ENCODE measurements at regions not wholly inside any gene's neighbourhood (a gene's known extent, or its start where the extent isn't known, plus 50 kb on each side); places are given as distances from the start of the nearest gene placed in this dataset.

DNA sequence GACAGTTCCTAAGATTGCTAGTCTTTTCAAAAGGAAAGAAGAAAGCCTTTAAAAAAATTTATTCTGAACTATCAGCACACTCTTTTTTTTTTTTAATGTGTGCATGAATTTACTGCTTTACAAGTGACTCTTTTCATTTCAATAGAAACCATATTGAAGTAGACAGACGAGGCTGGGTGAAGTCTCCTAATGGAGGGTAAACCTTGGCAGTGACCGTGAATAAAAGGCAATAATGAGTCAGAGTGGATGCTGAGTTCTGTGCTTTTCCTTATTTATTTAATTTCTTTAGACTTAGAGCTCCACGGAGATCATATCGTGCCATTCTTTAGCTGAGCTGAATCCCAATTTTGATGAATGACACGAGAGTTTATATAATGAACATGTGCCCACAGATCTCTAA lies 196.9 kb downstream of the PRL start:
- TF ChIP-seq SNAI2 (CRISPR knock-in tag; IDR thresholded peaks at IDR 0.05) (no peak), RARB (CRISPR knock-in tag; IDR thresholded peaks at IDR 0.05) (no peak), ZNF70 (CRISPR knock-in tag; IDR thresholded peaks at IDR 0.05) (no peak), ZNF8 (CRISPR knock-in tag; IDR thresholded peaks at IDR 0.05) (no peak), ISL1 (CRISPR knock-in tag; IDR thresholded peaks at IDR 0.05) (no peak), ESRRG (CRISPR knock-in tag; IDR thresholded peaks at IDR 0.05) (no peak), PPARA (CRISPR knock-in tag; IDR thresholded peaks at IDR 0.05; ENCODE audit: borderline replicate concordance) (no peak), ZC3H10 (CRISPR knock-in tag; IDR thresholded peaks at IDR 0.05) (no peak), BACH2 (CRISPR knock-in tag; IDR thresholded peaks at IDR 0.05; ENCODE audit: borderline replicate concordance) (no peak)
- TF ChIP-seq, protein P1, sequence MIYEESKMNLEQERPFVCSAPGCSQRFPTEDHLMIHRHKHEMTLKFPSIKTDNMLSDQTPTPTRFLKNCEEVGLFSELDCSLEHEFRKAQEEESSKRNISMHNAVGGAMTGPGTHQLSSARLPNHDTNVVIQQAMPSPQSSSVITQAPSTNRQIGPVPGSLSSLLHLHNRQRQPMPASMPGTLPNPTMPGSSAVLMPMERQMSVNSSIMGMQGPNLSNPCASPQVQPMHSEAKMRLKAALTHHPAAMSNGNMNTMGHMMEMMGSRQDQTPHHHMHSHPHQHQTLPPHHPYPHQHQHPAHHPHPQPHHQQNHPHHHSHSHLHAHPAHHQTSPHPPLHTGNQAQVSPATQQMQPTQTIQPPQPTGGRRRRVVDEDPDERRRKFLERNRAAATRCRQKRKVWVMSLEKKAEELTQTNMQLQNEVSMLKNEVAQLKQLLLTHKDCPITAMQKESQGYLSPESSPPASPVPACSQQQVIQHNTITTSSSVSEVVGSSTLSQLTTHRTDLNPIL (CRISPR knock-in tag; IDR thresholded peaks at IDR 0.05; ENCODE audit: low read depth): no peak
- TF ChIP-seq, protein P2, sequence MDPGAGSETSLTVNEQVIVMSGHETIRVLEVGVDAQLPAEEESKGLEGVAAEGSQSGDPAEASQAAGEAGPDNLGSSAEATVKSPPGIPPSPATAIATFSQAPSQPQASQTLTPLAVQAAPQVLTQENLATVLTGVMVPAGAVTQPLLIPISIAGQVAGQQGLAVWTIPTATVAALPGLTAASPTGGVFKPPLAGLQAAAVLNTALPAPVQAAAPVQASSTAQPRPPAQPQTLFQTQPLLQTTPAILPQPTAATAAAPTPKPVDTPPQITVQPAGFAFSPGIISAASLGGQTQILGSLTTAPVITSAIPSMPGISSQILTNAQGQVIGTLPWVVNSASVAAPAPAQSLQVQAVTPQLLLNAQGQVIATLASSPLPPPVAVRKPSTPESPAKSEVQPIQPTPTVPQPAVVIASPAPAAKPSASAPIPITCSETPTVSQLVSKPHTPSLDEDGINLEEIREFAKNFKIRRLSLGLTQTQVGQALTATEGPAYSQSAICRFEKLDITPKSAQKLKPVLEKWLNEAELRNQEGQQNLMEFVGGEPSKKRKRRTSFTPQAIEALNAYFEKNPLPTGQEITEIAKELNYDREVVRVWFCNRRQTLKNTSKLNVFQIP (CRISPR knock-in tag; IDR thresholded peaks at IDR 0.05; ENCODE audit: borderline replicate concordance, low read depth): no peak
- ATAC-seq: peak; percentile 68

DNA sequence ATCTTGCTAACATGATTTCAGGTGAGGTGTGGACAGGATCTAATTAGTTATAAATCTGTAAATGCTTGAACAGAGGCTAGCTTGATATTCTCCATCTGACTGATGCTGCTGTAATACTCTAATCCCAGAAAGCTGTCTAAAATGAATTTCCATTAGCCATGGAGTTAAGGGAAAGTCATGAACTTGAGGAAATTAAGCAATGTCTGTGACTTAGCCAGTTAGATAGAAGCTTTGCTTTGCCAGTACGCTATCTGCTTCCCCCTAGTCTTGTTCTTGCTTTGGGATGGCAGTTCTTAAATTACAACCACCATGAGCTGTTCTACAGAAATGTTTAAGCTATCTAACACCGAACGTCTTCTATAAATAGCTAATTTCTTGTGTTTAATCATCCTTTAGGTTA lies 195.7 kb downstream of the PRL start:
- no peak for ATAC-seq
- no peak for TF ChIP-seq ZFP30 (CRISPR knock-in tag; IDR thresholded peaks at IDR 0.05)
- TF ChIP-seq, protein P3, sequence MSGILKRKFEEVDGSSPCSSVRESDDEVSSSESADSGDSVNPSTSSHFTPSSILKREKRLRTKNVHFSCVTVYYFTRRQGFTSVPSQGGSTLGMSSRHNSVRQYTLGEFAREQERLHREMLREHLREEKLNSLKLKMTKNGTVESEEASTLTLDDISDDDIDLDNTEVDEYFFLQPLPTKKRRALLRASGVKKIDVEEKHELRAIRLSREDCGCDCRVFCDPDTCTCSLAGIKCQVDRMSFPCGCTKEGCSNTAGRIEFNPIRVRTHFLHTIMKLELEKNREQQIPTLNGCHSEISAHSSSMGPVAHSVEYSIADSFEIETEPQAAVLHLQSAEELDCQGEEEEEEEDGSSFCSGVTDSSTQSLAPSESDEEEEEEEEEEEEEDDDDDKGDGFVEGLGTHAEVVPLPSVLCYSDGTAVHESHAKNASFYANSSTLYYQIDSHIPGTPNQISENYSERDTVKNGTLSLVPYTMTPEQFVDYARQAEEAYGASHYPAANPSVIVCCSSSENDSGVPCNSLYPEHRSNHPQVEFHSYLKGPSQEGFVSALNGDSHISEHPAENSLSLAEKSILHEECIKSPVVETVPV (CRISPR knock-in tag; IDR thresholded peaks at IDR 0.05): no peak
- TF ChIP-seq, protein P4, sequence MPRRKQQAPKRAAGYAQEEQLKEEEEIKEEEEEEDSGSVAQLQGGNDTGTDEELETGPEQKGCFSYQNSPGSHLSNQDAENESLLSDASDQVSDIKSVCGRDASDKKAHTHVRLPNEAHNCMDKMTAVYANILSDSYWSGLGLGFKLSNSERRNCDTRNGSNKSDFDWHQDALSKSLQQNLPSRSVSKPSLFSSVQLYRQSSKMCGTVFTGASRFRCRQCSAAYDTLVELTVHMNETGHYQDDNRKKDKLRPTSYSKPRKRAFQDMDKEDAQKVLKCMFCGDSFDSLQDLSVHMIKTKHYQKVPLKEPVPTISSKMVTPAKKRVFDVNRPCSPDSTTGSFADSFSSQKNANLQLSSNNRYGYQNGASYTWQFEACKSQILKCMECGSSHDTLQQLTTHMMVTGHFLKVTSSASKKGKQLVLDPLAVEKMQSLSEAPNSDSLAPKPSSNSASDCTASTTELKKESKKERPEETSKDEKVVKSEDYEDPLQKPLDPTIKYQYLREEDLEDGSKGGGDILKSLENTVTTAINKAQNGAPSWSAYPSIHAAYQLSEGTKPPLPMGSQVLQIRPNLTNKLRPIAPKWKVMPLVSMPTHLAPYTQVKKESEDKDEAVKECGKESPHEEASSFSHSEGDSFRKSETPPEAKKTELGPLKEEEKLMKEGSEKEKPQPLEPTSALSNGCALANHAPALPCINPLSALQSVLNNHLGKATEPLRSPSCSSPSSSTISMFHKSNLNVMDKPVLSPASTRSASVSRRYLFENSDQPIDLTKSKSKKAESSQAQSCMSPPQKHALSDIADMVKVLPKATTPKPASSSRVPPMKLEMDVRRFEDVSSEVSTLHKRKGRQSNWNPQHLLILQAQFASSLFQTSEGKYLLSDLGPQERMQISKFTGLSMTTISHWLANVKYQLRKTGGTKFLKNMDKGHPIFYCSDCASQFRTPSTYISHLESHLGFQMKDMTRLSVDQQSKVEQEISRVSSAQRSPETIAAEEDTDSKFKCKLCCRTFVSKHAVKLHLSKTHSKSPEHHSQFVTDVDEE (CRISPR knock-in tag; IDR thresholded peaks at IDR 0.05): peak; percentile 51; the same call in 1 of the 2 replicates
- no peak for TF ChIP-seq GLIS3 (CRISPR knock-in tag; IDR thresholded peaks at IDR 0.05)
- no peak for TF ChIP-seq ZNF8 (CRISPR knock-in tag; IDR thresholded peaks at IDR 0.05)
- no peak for TF ChIP-seq ZFP3 (CRISPR knock-in tag; IDR thresholded peaks at IDR 0.05)

DNA sequence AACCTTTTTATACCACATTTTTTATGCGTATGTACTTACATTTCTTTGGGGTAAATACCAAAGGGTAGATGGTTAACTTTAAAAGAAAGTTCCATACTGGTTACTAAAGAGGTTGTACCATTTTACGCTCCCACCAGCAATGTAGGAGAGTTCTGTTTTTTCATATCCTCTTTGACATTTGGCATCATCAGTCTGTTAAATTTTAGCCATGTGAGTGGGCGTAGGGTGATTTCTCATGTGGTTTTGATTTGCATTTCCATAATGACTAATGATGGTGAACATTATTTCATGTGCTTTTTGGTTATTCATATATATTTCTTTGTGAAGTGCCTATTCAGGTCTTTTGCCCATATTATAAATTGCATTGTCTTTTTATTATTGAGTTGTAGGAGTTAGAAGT lies 194.2 kb downstream of the PRL start:
- no peak for ATAC-seq
- TF ChIP-seq ZNF8 (CRISPR knock-in tag; IDR thresholded peaks at IDR 0.05): no peak
- no peak for TF ChIP-seq SNAI2 (CRISPR knock-in tag; IDR thresholded peaks at IDR 0.05)
- TF ChIP-seq TCF4 (CRISPR knock-in tag; IDR thresholded peaks at IDR 0.05; ENCODE audit: borderline replicate concordance): no peak

DNA sequence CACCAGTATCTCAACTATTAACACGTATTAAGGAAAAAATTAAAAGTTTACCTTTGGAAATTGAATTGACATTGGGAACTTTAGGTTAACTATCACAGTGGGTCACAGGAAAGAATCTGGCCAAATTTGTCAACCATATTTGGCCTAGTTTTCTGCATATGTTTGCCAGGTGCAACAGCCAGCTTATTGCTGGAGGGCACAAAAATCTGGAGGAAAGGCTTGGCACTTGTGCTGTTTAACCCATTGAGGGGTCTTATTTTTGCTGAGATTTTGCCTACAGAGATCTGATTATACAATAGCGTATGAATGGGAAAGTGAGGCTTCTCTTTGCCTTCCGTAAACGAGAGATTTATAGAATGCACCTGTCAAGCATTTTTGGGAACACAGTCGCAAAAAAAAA lies 190.4 kb downstream of the PRL start:
- ATAC-seq: no peak
- TF ChIP-seq TCF4 (CRISPR knock-in tag; IDR thresholded peaks at IDR 0.05; ENCODE audit: borderline replicate concordance) (peak; percentile 72), ZFP3 (CRISPR knock-in tag; IDR thresholded peaks at IDR 0.05) (no peak)

GRCh38 chr6:22106961-22107360 lies 189.9 kb downstream of the PRL start:
- TF ChIP-seq CSDC2 (CRISPR knock-in tag; IDR thresholded peaks at IDR 0.05): no peak
- no peak for TF ChIP-seq GLIS3 (CRISPR knock-in tag; IDR thresholded peaks at IDR 0.05)
- TF ChIP-seq PPARA (CRISPR knock-in tag; IDR thresholded peaks at IDR 0.05; ENCODE audit: borderline replicate concordance): no peak
- no peak for TF ChIP-seq TOX (CRISPR knock-in tag; IDR thresholded peaks at IDR 0.05; ENCODE audit: borderline replicate concordance)
- TF ChIP-seq TCF4 (CRISPR knock-in tag; IDR thresholded peaks at IDR 0.05; ENCODE audit: borderline replicate concordance): no peak
- TF ChIP-seq, protein P5, sequence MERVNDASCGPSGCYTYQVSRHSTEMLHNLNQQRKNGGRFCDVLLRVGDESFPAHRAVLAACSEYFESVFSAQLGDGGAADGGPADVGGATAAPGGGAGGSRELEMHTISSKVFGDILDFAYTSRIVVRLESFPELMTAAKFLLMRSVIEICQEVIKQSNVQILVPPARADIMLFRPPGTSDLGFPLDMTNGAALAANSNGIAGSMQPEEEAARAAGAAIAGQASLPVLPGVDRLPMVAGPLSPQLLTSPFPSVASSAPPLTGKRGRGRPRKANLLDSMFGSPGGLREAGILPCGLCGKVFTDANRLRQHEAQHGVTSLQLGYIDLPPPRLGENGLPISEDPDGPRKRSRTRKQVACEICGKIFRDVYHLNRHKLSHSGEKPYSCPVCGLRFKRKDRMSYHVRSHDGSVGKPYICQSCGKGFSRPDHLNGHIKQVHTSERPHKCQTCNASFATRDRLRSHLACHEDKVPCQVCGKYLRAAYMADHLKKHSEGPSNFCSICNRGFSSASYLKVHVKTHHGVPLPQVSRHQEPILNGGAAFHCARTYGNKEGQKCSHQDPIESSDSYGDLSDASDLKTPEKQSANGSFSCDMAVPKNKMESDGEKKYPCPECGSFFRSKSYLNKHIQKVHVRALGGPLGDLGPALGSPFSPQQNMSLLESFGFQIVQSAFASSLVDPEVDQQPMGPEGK (CRISPR knock-in tag; IDR thresholded peaks at IDR 0.05; ENCODE audit: borderline replicate concordance): no peak
- TF ChIP-seq RARB (CRISPR knock-in tag; IDR thresholded peaks at IDR 0.05): no peak
- TF ChIP-seq ZFP3 (CRISPR knock-in tag; IDR thresholded peaks at IDR 0.05): no peak
- no peak for TF ChIP-seq ZNF565 (CRISPR knock-in tag; conservative IDR thresholded peaks at IDR 0.05; ENCODE audit: low read depth)
- TF ChIP-seq, protein P3 (CRISPR knock-in tag; IDR thresholded peaks at IDR 0.05): no peak
- TF ChIP-seq, protein P4 (CRISPR knock-in tag; IDR thresholded peaks at IDR 0.05): no peak
- no peak for TF ChIP-seq ZC3H10 (CRISPR knock-in tag; IDR thresholded peaks at IDR 0.05)
- ATAC-seq: no peak
